ENCODE measurements at regions not wholly inside any gene's neighbourhood (a gene's known extent, or its start where the extent isn't known, plus 50 kb on each side); places are given as distances from the start of the nearest gene placed in this dataset.

DNA sequence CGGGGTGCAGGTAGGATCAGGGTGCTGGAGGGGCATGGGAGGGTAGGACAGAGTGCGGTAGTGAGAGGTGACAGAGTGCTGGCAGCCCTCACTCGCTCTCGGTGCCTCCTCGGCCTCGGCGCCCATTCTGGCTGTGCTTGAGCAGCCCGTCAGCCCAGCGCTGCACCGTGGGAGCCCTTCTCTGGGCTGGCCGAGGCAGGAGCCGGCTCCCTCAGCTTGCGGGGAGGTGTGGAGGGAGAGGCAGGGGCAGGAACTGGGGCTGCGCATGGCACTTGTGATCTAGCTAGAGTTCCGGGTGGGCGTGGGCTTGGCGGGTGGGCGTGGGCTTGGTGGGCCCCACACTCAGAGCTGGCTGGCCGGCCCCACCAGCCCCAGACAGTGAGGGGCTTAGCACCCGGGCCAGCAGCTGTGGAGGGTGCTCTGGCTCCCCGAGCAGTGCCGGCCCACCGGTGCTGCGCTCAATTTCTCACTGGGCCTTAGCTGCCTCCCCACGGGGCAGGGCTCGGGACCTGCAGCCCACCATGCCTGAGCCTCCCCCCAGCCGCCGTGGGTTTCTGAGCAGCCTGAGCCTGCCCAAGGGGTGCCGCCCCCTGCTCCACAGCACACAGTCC, 112.8 kb upstream of the DUSP22 start:
- TF ChIP-seq, protein P1, sequence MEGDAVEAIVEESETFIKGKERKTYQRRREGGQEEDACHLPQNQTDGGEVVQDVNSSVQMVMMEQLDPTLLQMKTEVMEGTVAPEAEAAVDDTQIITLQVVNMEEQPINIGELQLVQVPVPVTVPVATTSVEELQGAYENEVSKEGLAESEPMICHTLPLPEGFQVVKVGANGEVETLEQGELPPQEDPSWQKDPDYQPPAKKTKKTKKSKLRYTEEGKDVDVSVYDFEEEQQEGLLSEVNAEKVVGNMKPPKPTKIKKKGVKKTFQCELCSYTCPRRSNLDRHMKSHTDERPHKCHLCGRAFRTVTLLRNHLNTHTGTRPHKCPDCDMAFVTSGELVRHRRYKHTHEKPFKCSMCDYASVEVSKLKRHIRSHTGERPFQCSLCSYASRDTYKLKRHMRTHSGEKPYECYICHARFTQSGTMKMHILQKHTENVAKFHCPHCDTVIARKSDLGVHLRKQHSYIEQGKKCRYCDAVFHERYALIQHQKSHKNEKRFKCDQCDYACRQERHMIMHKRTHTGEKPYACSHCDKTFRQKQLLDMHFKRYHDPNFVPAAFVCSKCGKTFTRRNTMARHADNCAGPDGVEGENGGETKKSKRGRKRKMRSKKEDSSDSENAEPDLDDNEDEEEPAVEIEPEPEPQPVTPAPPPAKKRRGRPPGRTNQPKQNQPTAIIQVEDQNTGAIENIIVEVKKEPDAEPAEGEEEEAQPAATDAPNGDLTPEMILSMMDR (IDR thresholded peaks at IDR 0.05 in 8 of 11, conservative IDR thresholded peaks at IDR 0.05 in 3 of 11), result no peak
- no peak for TF ChIP-seq POLR2A (IDR thresholded peaks at IDR 0.05)
- no peak for TF ChIP-seq POLR2AphosphoS5 (IDR thresholded peaks at IDR 0.05)
